ENCODE measurements at regions not wholly inside any gene's neighbourhood (a gene's known extent, or its start where the extent isn't known, plus 50 kb on each side); places are given as distances from the start of the nearest gene placed in this dataset.

GRCh38 chr15:96183867-96184266 lies 146.6 kb upstream of the NR2F2 start:
- no peak for TF ChIP-seq POLR2A (IDR thresholded peaks at IDR 0.05)
- TF ChIP-seq, protein P1, sequence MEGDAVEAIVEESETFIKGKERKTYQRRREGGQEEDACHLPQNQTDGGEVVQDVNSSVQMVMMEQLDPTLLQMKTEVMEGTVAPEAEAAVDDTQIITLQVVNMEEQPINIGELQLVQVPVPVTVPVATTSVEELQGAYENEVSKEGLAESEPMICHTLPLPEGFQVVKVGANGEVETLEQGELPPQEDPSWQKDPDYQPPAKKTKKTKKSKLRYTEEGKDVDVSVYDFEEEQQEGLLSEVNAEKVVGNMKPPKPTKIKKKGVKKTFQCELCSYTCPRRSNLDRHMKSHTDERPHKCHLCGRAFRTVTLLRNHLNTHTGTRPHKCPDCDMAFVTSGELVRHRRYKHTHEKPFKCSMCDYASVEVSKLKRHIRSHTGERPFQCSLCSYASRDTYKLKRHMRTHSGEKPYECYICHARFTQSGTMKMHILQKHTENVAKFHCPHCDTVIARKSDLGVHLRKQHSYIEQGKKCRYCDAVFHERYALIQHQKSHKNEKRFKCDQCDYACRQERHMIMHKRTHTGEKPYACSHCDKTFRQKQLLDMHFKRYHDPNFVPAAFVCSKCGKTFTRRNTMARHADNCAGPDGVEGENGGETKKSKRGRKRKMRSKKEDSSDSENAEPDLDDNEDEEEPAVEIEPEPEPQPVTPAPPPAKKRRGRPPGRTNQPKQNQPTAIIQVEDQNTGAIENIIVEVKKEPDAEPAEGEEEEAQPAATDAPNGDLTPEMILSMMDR (IDR thresholded peaks at IDR 0.05): no peak
